Testis (tissue), 2 donors: ENCODE measurements at regions not wholly inside any gene's neighbourhood (a gene's known extent, or its start where the extent isn't known, plus 50 kb on each side); places are given as distances from the start of the nearest gene placed in this dataset.

Experiments
- DNase-seq: peaks from one replicate; pipeline ENCODE4 v3.0.0-alpha.2; 2019
- H3K27ac ChIP-seq, 2 donors: fragments of 200-600 bp; sonication (generic); one replicate each; pipeline ENCODE4 v1.5.1; 2019
- H3K27me3 ChIP-seq: fragments of 200-600 bp; sonication (generic); one replicate; pipeline ENCODE4 v1.5.1; 2019
- H3K36me3 ChIP-seq: fragments of 200-600 bp; sonication (generic); one replicate; pipeline ENCODE4 v1.5.1; 2017; ENCODE audit warnings: low read depth; ENCODE audit errors: missing control alignments
- H3K4me1 ChIP-seq: fragments of 200-600 bp; sonication (generic); one replicate; pipeline ENCODE4 v1.5.1; 2019
- H3K4me3 ChIP-seq, 2 donors: fragments of 200-600 bp; sonication (generic); one replicate each; pipeline ENCODE4 v1.5.1; 2017 to 2019
- H3K9me3 ChIP-seq: fragments of 200-600 bp; sonication (generic); one replicate; pipeline ENCODE4 v1.5.1; 2017
- CTCF ChIP-seq, 3 experiments: fragments of 450-650 bp in 2 of 3; fragments of 200-600 bp in 1 of 3; sonication (generic) in 1 of 3; IDR thresholded peaks; one replicate each; pipeline ENCODE4 v1.5.1; 2016 to 2019; ENCODE audit warnings: antibody characterized with exemption in 3 of 3, mild to moderate bottlenecking in 2 of 3, moderate library complexity in 1 of 3
- POLR2A ChIP-seq: fragments of 450-650 bp; IDR thresholded peaks from one replicate; pipeline ENCODE4 v1.6.1; 2017; ENCODE audit warnings: antibody characterized with exemption, mild to moderate bottlenecking, moderate library complexity
- WGBS, 2 donors: methylation state at CpG; one replicate each; pipeline ENCODE4 v1.1.5; 2018; 5-methylcytosine and 5-hydroxymethylcytosine counted together
- intact Hi-C: fragments of 100-400 bp; cut with DNase I; formaldehyde crosslinking; loops from one replicate; pipeline ENCODE4 v1.15.1; 2023; ENCODE audit warnings: low total_unique reads

- H3K36me3 ChIP-seq = no peaks in the 10 kb centered on the region
- H3K27ac ChIP-seq = no peak overlapping the region
- H3K9me3 ChIP-seq = no peaks in the 10 kb centered on the region
- no peak overlapping the region for H3K4me3 ChIP-seq
- H3K4me1 ChIP-seq = no peaks in the 10 kb centered on the region
- no peak for DNase-seq
- intact Hi-C loops = no loop called here
- H3K27me3 ChIP-seq = no peaks in the 10 kb centered on the region
- TF ChIP-seq POLR2A (no peak), CTCF (IDR thresholded peaks at IDR 0.05) (no peak)
These were observed 121.0 kb upstream of the VRK1 start for GRCh38 chr14:96676166-96676565.

- Histone ChIP-seq H3K4me3 (no peak overlapping the region), H3K27ac (no peak overlapping the region), H3K36me3 (no peaks in the 10 kb centered on the region), H3K9me3 (no peaks in the 10 kb centered on the region), H3K4me1 (no peaks in the 10 kb centered on the region), H3K27me3 (no peaks in the 10 kb centered on the region)
- intact Hi-C loops = no loop called here
- no peak for DNase-seq
- TF ChIP-seq POLR2A = no peak
- TF ChIP-seq CTCF (IDR thresholded peaks at IDR 0.05) = no peak
- 78 to 87% methylated on average over 7 of the region's 7 CpGs for WGBS, 2 donors
These were observed 115.4 kb upstream of the VRK1 start for GRCh38 chr14:96681829-96682228.

GRCh38 chr14:96682401-96682800 is 114.8 kb upstream of the VRK1 start:
- H3K36me3 ChIP-seq = no peaks in the 10 kb centered on the region
- no peaks in the 10 kb centered on the region for H3K9me3 ChIP-seq
- DNase-seq = no peak
- WGBS, 2 donors = 79 to 85% methylated on average over 3 of the region's 3 CpGs
- no peaks in the 10 kb centered on the region for H3K4me1 ChIP-seq
- H3K4me3 ChIP-seq = no peak overlapping the region
- intact Hi-C loops = no loop called here
- no peak overlapping the region for H3K27ac ChIP-seq
- no peaks in the 10 kb centered on the region for H3K27me3 ChIP-seq
- no peak for TF ChIP-seq CTCF (IDR thresholded peaks at IDR 0.05)
- TF ChIP-seq POLR2A = no peak

GRCh38 chr14:96683562-96684289 is 113.5 kb upstream of the VRK1 start:
- H3K27ac ChIP-seq = no peak overlapping the region
- H3K27me3 ChIP-seq = no peaks in the 10 kb centered on the region
- no peak overlapping the region for H3K4me3 ChIP-seq
- no peaks in the 10 kb centered on the region for H3K4me1 ChIP-seq
- WGBS, 2 donors = 77 to 90% methylated on average over 8 of the region's 8 CpGs
- TF ChIP-seq CTCF (IDR thresholded peaks at IDR 0.05) (no peak), POLR2A (no peak)
- intact Hi-C loops = no loop called here
- H3K9me3 ChIP-seq = no peaks in the 10 kb centered on the region
- no peak for DNase-seq
- no peaks in the 10 kb centered on the region for H3K36me3 ChIP-seq

GRCh38 chr14:96686126-96686525 is 111.1 kb upstream of the VRK1 start:
- H3K4me3 ChIP-seq = no peak overlapping the region
- TF ChIP-seq CTCF (IDR thresholded peaks at IDR 0.05) = no peak
- no peak for TF ChIP-seq POLR2A
- intact Hi-C loops = no loop called here
- H3K9me3 ChIP-seq = no peaks in the 10 kb centered on the region
- no peak overlapping the region for H3K27ac ChIP-seq
- WGBS, 2 donors = 69 to 76% methylated on average over 3 of the region's 3 CpGs
- no peak for DNase-seq
- no peaks in the 10 kb centered on the region for H3K4me1 ChIP-seq
- no peaks in the 10 kb centered on the region for H3K27me3 ChIP-seq
- H3K36me3 ChIP-seq = no peaks in the 10 kb centered on the region
